ENCODE measurements at regions not wholly inside any gene's neighbourhood (a gene's known extent, or its start where the extent isn't known, plus 50 kb on each side); places are given as distances from the start of the nearest gene placed in this dataset.
"Not testable (repeated sequence)": the region's sequence is repeated elsewhere in the genome, so short reads cannot be mapped to it uniquely, and the experiment has no call there.

- Histone ChIP-seq H3K4me1 (ENCODE audit: insufficient read depth) (no peaks in the 10 kb centered on the region), H3K79me2 (no peaks in the 10 kb centered on the region), H3K27me3 (no peaks in the 10 kb centered on the region), H4K20me1 (ENCODE audit: insufficient read depth, poor library complexity, severe bottlenecking) (no peaks in the 10 kb centered on the region), H3K36me3 (replicated peaks; ENCODE audit: insufficient read depth, low read depth) (no peaks in the 10 kb centered on the region), H3K27ac (no peak overlapping the region), H3K9me2 (replicated peaks; ENCODE audit: insufficient read depth) (no peaks in the 10 kb centered on the region), H2AFZ (no peak overlapping the region), H3K9me3 (ENCODE audit: low read depth) (no peaks in the 10 kb centered on the region), H3K4me3 (no peak overlapping the region), H3K4me2 (no peak overlapping the region)
- TF ChIP-seq CTCF (IDR thresholded peaks at IDR 0.05; ENCODE audit: poor library complexity): no peak
- no peak for TF ChIP-seq EZH2phosphoT487 (IDR thresholded peaks at IDR 0.05; ENCODE audit: low read depth, severe bottlenecking, unreplicated experiment)
- TF ChIP-seq EZH2 (IDR thresholded peaks at IDR 0.05; ENCODE audit: borderline replicate concordance): no peak
- DNase-seq (ENCODE audit: low spot score): no peak
Measured at GRCh38 chr16:48681520-48681919, 71.5 kb upstream of the N4BP1 start.

- no peak overlapping the region for H3K4me2 ChIP-seq
- H2AFZ ChIP-seq: no peak overlapping the region
- no peaks in the 10 kb centered on the region for H3K4me1 ChIP-seq (ENCODE audit: insufficient read depth)
- H3K4me3 ChIP-seq: no peak overlapping the region
- no peak for TF ChIP-seq CTCF (IDR thresholded peaks at IDR 0.05; ENCODE audit: poor library complexity)
- no peak for TF ChIP-seq EZH2phosphoT487 (IDR thresholded peaks at IDR 0.05; ENCODE audit: low read depth, severe bottlenecking, unreplicated experiment)
- TF ChIP-seq EZH2 (IDR thresholded peaks at IDR 0.05; ENCODE audit: borderline replicate concordance): no peak
- no peaks in the 10 kb centered on the region for H3K9me2 ChIP-seq (replicated peaks; ENCODE audit: insufficient read depth)
- H3K79me2 ChIP-seq: no peaks in the 10 kb centered on the region
- DNase-seq (ENCODE audit: low spot score): no peak
- H3K9me3 ChIP-seq (ENCODE audit: low read depth): no peaks in the 10 kb centered on the region
- 87% methylated on average over 3 of the region's 3 CpGs for WGBS (ENCODE audit: low lambda C conversion rate, missing lambda C conversion rate)
- H4K20me1 ChIP-seq (ENCODE audit: insufficient read depth, poor library complexity, severe bottlenecking): no peaks in the 10 kb centered on the region
- H3K27me3 ChIP-seq: no peaks in the 10 kb centered on the region
- no peaks in the 10 kb centered on the region for H3K36me3 ChIP-seq (replicated peaks; ENCODE audit: insufficient read depth, low read depth)
- no peak overlapping the region for H3K27ac ChIP-seq
Measured at GRCh38 chr16:48680881-48681280, 70.9 kb upstream of the N4BP1 start.

- Histone ChIP-seq H3K27me3 (no peaks in the 10 kb centered on the region), H3K4me1 (ENCODE audit: insufficient read depth) (no peaks in the 10 kb centered on the region), H3K79me2 (no peaks in the 10 kb centered on the region), H3K36me3 (replicated peaks; ENCODE audit: insufficient read depth, low read depth) (no peaks in the 10 kb centered on the region), H2AFZ (no peak overlapping the region), H4K20me1 (ENCODE audit: insufficient read depth, poor library complexity, severe bottlenecking) (no peaks in the 10 kb centered on the region), H3K9me3 (ENCODE audit: low read depth) (no peaks in the 10 kb centered on the region), H3K4me2 (no peak overlapping the region), H3K27ac (no peak overlapping the region), H3K4me3 (no peak overlapping the region), H3K9me2 (replicated peaks; ENCODE audit: insufficient read depth) (no peaks in the 10 kb centered on the region)
- TF ChIP-seq EZH2phosphoT487 (IDR thresholded peaks at IDR 0.05; ENCODE audit: low read depth, severe bottlenecking, unreplicated experiment): no peak
- no peak for TF ChIP-seq EZH2 (IDR thresholded peaks at IDR 0.05; ENCODE audit: borderline replicate concordance)
- no peak for TF ChIP-seq CTCF (IDR thresholded peaks at IDR 0.05; ENCODE audit: poor library complexity)
- DNase-seq (ENCODE audit: low spot score): no peak
- WGBS (ENCODE audit: low lambda C conversion rate, missing lambda C conversion rate): 94% methylated on average over 3 of the region's 3 CpGs
Measured at GRCh38 chr16:48676836-48677235, 66.9 kb upstream of the N4BP1 start.

GRCh38 chr16:48668184-48668583 lies 58.2 kb upstream of the N4BP1 start:
- H3K36me3 ChIP-seq (replicated peaks; ENCODE audit: insufficient read depth, low read depth); H2AFZ ChIP-seq: not testable (repeated sequence)
- WGBS (ENCODE audit: low lambda C conversion rate, missing lambda C conversion rate): 69% methylated on average over 8 of the region's 8 CpGs

More at GRCh38 chr16:48668184-48668583, 58.2 kb upstream of the N4BP1 start:
- not testable (repeated sequence) for H4K20me1 ChIP-seq (ENCODE audit: insufficient read depth, poor library complexity, severe bottlenecking); H3K9me3 ChIP-seq (ENCODE audit: low read depth); H3K9me2 ChIP-seq (replicated peaks; ENCODE audit: insufficient read depth); H3K4me1 ChIP-seq (ENCODE audit: insufficient read depth); H3K79me2 ChIP-seq; DNase-seq (ENCODE audit: low spot score); H3K4me3 ChIP-seq; H3K4me2 ChIP-seq; H3K27ac ChIP-seq; H3K27me3 ChIP-seq

Measured in hepatocyte (in vitro differentiated cells).